ENCODE measurements at regions not wholly inside any gene's neighbourhood (a gene's known extent, or its start where the extent isn't known, plus 50 kb on each side); places are given as distances from the start of the nearest gene placed in this dataset.

GRCh38 chr20:48284315-48284714 is 499.0 kb upstream of the SULF2 start:
- TF ChIP-seq CTCF (conservative IDR thresholded peaks at IDR 0.05) = no peak
- no peak for TF ChIP-seq EZH2 (IDR thresholded peaks at IDR 0.05; ENCODE audit: low read depth)
